NCI-H2227 (cell line): ENCODE measurements at regions not wholly inside any gene's neighbourhood (a gene's known extent, or its start where the extent isn't known, plus 50 kb on each side); places are given as distances from the start of the nearest gene placed in this dataset.

Source experiments
- DNase-seq: peaks from one replicate; lab custom pipeline; 2025; ENCODE audit not compliant: unreplicated experiment; lab: John Stamatoyannopoulos, UW

- DNase-seq: no peak
These were observed 76.0 kb upstream of the PPM1J start for GRCh38 chr1:112790920-112791722.

- no peak for DNase-seq
These were observed 73.4 kb upstream of the PPM1J start for GRCh38 chr1:112788561-112788960.

DNA sequence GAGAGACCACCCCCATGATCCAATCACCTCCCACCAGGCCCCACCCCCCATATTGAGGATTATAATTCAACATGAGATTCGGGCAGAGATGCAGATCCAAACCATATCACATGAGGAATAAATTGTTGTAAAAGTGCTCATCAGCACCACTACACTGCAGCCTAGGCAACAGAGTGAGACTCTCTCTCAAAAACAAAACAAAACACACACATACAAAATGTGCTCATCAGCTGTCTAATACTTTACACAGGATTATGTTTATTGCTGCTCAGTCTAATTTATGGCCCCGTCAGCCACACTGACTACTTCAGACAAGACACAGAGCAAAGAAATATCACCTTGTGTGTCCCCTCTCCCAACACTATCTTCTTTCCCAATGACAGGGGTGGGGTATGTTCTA, 72.9 kb upstream of the PPM1J start:
- DNase-seq: no peak

GRCh38 chr1:112783059-112783458, 67.9 kb upstream of the PPM1J start:
- no peak for DNase-seq

DNA sequence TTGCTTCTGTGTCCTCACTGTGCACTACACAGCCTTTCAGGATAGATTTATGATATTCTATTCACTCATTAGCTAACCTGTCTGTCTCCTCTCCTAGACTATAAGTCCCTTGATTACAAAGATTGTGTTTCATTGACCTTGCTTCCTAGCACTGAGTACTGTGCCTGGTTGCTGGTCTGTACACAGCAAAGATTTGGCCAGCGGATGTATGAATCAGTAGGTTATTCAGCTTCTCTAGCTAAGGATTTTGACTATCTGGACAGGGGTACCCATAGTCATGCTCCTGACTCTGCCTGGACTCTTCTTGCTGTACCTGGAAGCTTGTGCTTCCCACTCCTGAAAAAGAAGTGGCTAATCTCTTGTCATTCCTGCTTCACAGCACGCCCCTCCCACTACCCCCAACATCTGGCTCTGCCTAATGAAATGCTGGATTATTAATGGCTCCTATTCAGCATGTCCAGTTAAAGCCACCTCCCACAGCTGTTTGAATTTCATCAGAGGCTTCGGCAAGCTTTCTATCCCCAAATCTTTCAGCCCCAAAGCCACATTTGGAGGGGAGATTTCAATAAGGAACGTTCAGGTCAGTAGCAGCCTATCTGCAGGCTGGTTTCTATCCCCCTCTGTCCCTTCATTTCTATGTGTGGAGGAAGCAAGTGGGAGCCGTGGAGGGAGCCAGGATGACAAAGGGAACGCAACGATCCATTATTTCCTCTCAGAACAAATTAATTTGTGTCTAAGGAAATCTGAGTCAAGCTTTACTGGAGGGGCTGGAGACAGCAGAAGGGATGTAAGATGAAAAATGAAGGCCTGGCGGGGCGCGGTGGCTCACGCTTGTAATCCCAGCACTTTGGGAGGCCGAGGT, 64.8 kb upstream of the PPM1J start:
- no peak for DNase-seq

GRCh38 chr1:112778137-112778536, 63.0 kb upstream of the PPM1J start:
- DNase-seq: no peak

DNA sequence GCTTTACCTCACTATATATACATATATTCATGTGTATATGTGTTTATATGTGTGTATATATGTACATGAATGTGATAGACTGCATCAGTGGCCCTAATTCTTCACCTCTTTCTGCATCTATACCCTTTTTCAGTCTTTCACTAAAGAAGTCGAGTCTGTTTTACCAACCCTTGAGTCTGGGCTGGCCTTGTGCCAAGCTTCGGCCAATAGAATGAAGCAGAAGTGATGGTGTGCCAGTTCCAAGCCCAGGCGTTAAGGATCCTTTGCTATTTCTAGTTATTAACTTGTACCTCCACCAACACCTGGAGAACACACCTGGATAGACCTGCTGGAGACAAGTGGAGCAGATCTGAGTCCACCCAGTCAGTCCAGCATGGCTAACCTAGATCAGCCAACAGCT, 61.6 kb upstream of the PPM1J start:
- DNase-seq: no peak

DNA sequence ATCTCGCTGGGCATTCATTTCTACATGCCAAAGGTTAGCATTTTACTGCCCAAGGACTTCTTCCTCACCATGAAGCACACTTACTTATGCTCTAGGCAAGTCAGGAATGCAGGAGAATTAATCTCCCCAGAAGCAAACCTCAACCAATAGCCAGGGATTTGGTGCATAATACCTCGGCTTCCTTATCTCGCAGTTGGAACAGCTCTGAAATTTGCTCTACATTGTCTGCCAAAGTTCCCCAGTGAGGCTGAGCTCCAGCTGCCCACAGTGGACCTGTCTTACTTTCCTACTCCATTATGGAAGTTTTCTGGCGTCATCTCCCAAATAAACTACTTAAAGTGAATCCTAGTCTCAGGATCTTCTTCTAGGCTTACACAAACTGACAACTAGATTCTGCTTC, 57.6 kb upstream of the PPM1J start:
- DNase-seq: no peak

GRCh38 chr1:112770724-112771123, 55.6 kb upstream of the PPM1J start:
- no peak for DNase-seq

GRCh38 chr1:112769611-112770010, 54.5 kb upstream of the PPM1J start:
- DNase-seq: no peak

GRCh38 chr1:112767646-112768045, 52.5 kb upstream of the PPM1J start:
- no peak for DNase-seq
